ENCODE measurements at regions not wholly inside any gene's neighbourhood (a gene's known extent, or its start where the extent isn't known, plus 50 kb on each side); places are given as distances from the start of the nearest gene placed in this dataset.
A peak's percentile ranks its signal among the peaks of the same experiment; 100 is the strongest.
"Not testable (repeated sequence)": the region's sequence is repeated elsewhere in the genome, so short reads cannot be mapped to it uniquely, and the experiment has no call there.

DNA sequence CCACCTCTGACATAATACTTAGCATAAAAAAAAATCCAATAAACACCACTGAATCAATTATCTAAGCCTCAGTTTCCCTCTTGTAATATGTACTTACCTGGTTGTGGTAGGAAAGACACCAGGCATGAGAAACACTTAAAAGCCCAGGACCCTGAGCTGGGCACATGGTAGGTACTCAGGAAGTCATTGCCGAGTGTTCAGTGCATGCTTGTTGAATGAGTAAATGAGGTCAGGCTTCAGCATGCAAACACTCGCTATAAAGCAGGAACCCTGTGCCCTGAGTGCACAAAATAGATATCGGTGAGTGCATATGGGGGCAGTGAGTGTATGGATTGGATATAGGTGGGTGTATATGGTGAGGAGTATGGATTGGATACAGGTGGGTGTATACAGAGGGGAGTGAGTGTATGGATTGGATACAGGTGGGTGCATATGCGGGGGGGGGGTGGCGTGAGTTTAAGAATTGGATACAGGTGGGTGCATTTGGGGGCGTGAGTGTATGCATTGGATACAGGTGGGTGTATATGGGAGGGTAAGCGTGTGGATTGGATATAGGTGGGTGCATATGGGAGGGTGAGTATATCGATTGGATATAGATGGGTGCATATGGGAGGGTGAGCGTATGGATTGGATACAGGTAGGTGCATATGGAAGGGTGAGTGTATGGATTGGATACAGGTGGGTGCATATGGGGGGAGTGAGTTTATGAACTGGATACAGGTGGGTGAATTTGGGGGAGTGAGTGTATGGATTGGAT, 194.3 kb upstream of the MSX2 start:
- no peak for DNase-seq (ENCODE audit: low read depth in 4 of 4, low spot score in 3 of 4)

DNA sequence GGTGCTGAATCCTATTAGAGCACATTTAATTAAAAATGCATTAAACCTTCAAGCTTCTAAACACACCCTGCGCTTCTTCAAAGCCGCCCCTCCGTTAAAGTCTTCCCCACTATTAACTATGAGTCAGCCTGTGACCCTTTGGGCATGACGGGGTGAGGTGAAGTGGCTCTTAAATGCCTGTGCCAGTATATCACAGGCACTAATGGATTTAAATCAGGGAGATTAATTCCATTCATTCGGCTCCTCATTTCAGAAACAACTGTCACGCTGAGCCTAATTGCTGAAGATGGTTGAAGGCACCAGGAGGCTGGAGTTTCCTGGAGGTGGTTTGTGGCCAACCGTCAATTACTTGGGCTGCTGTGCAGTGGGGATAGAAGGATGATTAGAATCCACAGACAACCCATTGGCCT, 192.6 kb upstream of the MSX2 start:
- no peak for DNase-seq (ENCODE audit: low read depth in 4 of 4, low spot score in 3 of 4)

DNA sequence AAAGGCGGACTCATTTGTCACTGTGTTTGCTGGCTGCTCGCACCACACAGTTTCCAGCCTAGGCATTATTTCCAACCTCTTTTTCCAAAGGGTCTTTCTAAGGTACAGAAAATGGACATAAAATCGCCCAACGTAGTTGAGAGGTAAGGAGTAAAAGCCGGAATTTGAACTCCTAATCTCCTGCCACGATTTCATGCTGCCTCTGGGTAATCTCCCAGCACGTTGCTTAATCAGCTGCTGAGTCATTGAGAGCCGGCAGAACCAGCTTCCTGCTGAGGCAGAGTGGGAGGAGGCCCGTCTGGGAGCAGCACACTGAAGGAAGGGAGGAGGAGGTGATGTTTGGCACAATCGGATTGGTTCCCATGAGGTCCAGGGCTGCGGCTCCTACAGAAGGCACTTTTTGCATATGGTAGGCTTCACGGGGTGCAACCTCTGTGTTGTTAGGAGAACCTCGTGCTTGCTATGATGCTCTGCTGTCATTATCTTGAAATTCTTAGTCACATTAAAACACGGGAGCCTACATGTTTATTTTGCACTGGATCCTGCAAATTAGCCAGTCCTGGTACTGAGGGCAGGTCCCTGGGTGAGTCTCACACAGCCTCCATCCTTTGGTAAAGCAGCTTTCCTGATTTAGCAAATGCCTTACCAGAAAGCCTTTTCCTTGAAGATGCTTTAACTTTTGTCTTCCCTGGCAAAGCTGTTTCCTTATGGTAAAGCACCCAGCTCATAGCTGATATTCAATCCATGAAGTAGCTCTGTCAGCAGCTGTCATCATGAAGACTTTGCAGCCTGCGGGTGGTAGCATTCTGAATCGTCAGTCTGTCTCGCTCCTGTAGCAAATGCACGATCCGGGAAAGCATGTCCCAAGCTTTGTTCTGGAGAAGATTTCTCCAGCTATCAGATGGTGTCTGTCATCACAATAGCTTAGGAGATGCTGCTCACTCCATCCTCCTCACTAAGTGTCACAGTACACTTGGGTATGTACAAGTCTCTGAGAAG, 191.6 kb upstream of the MSX2 start:
- peak in 1 of 4 donors; percentile 12 for DNase-seq (ENCODE audit: low read depth in 4 of 4, low spot score in 3 of 4)

DNA sequence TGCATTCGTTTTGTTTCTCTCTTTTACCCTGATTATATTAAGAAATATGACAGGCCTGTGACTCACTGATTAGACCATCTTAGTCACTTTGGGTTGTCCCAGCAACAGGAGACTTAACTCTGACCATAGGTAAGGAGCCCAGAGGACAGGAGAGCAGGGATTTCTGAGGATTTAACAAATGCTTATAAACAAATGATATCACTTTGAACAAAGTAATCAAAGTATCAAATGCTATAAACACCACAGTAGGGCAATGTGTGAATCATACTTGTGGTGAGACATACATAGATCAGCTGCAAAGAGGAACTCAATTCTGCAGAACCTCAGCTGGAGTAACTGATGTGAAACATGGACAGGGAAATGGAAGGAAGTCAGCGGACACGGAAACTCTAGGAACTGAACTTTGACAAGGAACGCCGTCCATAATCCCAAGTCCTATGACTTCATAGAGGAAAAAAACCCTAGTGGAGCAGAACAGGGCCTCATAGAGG, 190.6 kb upstream of the MSX2 start:
- DNase-seq (ENCODE audit: low read depth in 4 of 4, low spot score in 3 of 4), result no peak

DNA sequence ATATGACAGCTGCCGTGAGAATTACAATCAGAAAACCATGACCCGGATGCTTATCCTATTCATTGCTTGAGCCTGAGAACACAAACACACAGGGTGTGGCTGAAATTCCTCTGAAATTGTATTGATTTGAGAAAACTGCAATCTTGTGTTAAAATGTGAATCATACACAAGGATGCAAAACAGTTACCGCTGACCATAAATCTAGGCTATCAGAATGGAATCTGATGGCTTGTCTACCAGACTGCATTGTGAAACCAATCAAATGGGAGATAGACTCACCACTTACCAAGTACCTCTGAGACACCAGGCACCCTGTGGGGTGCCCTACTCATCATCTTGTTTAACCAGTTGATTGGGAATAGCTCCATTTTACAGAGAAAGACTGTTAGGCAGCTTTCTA, 188.7 kb upstream of the MSX2 start:
- no peak for DNase-seq (ENCODE audit: low read depth in 4 of 4, low spot score in 3 of 4)

DNA sequence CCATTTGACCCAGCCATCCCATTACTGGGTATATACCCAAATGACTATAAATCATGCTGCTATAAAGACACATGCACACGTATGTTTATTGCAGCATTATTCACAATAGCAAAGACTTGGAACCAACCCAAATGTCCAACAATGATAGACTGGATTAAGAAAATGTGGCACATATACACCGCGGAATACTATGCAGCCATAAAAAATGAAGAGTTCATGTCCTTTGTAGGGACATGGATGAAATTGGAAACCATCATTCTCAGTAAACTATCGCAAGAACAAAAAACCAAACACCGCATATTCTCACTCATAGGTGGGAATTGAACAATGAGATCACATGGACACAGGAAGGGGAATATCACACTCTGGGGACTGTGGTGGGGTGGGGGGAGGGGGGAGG, 184.6 kb upstream of the MSX2 start:
- not testable (repeated sequence) for DNase-seq (ENCODE audit: low read depth in 4 of 4, low spot score in 3 of 4)

DNA sequence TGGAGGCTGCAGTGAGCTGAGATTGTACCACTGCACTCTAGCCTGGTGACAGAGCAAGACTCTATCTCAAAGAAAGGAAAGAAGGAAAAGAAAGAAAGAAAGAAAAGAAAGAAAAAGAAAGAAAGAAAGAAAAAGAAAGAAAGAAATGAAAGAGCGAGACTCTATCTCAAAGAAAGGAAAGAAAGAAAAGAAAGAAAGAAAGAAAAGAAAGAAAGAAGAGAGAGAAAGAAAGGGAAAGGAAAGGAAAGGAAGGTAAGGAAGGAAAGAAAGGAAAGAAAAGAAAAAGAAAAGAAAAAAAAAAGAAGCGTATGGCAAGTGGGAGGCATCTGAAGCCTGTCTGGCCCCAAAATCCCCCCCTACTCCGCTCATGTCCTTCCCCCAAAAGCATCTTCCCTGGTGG, 182.3 kb upstream of the MSX2 start:
- DNase-seq (ENCODE audit: low read depth in 4 of 4, low spot score in 3 of 4), result no peak

DNA sequence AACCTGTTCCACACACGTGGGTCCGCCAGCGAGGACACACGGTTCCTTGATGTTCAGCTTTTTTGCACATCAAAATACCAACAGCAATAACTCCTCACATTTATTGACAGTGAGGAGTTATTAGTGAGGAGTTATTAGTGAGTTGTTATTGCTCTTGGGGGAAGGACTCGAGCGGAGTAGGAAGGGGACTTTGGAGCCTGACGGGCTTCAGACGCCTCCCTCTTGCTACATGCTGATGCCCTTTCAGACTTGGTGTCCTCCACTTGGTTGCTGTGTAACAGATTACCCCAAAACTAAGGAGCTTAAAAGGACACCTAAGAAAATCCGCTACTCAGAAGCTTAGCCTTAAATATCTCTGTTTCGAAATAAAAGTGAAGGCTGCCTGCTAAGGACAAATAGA, 181.9 kb upstream of the MSX2 start:
- DNase-seq (ENCODE audit: low read depth in 4 of 4, low spot score in 3 of 4), result no peak

DNA sequence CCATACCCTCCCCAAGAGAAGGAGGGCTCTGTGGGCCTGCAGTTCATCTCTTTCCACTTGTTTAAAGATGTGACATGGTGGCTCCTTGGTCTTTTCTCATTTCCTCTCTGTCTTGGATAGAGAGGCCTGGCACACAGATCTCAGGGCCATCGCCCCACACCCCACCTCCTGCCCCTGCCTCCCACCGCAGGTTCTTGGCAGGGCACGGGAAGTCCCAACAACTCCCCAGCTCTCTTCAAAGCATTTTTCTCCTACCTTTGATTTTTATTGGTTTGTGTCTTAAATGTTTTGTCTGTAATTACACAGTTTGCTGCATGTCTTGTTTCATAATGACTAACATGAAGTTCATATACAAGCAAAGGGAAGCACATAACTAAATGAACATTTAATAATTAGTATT, 178.5 kb upstream of the MSX2 start:
- DNase-seq (ENCODE audit: low read depth in 4 of 4, low spot score in 3 of 4), result no peak

DNA sequence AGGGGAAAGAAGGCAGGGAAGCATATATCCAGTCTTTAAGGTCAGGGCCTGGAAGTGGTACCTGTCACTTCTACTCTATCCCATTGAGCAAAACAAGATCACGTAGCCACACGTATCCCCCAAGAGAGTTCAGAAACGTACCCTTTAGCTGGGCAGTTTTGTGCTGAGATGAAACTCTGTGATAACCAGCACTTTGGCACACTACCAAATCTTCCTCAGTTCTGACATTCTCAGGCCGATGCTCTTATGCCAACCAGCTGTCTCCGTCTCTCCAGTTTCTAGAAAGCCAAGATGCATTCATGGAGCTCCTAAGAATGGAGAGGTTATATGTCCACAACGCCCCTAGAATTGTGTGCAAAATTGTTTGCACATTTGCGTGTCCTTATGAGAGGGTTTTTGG, 176.6 kb upstream of the MSX2 start:
- no peak for DNase-seq (ENCODE audit: low read depth in 4 of 4, low spot score in 3 of 4)

DNA sequence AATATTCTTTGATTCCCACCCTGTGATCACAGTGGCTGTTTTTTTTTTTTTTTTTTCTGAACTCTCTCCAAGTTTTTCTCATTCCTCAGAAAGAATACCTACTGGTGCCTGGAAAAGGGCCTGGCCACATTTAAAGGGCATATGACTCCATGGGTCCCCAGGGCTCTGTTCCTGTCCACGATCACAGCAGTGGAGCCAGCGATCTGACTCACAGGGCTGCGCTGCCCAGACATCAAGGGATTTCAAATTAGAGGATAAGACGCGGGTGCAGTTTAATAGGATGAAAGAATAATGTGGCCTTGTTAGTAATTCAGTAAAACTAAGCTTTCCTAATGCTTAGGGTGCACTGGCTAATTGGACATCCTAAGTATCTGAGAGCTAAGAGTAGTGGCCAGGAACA, 175.1 kb upstream of the MSX2 start:
- DNase-seq (ENCODE audit: low read depth in 4 of 4, low spot score in 3 of 4), result no peak

DNA sequence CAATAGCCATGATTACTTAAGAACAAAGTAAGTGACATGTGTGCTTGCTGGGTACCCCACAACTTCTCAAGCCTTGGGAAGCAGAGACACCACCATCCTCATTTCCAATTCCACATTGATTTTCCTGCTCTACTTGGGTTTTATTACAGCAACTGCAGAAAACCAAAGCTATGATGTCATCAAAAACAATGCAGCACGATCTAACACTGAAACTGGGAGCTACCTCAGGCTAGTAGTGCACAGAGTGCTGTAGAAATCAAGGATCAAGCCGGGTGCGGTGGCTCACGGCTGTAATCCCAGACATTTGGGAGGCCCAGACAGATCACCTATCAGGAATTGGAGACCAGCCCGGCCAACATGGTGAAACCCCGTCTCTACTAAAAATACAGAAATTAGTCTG, 174.4 kb upstream of the MSX2 start:
- no peak for DNase-seq (ENCODE audit: low read depth in 4 of 4, low spot score in 3 of 4)

DNA sequence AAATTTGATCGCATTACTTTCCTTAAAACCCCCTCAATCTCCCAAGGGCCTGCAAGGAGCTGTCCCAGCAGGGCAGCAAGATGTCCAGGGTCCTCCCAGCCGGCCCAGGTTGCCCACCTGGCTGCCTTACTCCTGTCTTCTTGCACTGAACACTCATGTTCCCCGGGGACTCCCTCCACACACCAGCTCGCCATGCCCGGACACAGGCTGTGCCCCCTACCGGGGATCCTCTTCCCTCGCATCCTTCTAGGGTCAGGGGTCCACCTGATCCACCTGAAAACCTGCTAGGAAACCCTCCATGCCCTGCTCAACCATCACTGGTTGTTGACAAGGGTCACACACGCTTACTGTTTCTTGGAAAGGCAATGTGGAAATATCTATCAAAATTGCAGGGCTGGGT, 172.0 kb upstream of the MSX2 start:
- no peak for DNase-seq (ENCODE audit: low read depth in 4 of 4, low spot score in 3 of 4)

DNA sequence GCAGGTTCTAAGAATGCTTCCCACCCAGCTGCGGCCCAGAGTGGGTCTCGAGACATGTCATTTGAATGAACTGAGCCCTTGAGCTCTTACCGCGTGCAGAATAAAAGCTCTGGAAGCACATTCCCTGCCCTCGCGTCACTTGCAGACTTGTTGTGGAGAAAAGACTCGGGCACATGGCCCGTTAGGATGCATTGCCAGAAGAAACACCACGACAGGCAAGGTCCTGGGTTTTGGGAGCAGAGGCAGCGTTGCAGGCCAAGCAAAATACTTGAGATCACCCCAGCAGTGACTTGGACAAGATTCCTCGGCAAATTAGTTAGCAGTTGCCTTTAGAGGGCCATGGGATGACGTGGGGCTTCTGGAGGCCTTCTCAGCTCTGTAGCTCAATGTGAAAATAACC, 170.8 kb upstream of the MSX2 start:
- no peak for DNase-seq (ENCODE audit: low read depth in 4 of 4, low spot score in 3 of 4)

DNA sequence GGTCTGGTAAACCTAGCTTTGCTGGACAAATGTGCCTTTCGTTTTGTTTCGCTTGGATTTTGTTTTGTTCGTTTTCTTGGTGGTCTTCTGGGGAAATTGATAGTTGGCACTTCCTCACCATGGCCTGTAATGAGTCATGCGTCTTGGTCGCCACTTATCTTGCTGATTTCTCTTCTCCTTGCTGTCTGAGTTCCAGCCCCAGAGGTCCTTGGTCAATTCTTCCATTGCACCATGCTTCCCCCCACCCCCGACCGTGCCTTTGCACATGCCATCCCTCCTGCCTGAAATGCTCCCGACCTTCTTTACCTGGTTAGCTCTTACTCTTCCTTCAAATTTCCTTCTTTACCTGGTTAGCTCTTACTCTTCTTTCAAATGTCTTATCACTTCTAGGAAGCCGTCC, 168.7 kb upstream of the MSX2 start:
- no peak for DNase-seq (ENCODE audit: low read depth in 4 of 4, low spot score in 3 of 4)

DNA sequence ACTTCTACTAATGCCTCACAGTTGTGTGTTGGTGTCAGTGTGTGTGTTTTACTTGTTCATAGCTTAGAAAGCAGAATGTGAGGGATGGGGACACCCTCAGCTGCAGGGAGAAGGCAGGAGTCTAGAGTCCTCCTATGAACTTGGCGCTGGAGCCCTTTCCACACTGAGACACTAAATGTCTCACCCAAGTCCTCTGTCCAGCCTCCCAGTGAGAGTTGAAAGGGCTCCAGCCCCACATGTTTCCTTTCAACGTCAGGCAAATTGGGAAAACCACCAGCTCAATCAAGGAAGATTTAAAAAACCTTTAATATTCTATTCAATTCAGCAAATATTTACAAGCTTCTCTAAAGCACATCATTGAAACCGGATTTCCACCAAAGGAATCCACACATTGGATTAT, 167.6 kb upstream of the MSX2 start:
- no peak for DNase-seq (ENCODE audit: low read depth in 4 of 4, low spot score in 3 of 4)

DNA sequence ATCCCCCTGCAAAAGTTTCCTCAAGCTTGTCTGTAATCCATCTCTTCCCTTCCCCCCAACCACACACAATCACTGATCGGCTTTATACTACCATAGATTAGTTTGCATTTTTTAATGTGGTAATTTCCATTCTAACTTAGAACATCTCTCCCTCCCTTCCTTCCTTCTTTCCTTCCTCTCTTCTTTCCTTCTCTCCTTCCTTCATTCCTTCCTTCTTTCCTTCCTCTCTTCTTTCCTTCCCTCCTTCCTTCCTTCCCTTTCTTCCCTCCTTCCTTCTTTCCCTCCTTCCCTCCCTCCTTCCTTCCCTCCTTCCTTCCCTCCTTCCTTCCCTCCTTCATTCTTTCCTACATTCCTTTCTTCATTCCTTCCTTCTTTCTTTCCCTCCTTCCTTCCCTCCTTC, 166.2 kb upstream of the MSX2 start:
- no peak for DNase-seq (ENCODE audit: low read depth in 4 of 4, low spot score in 3 of 4)

DNA sequence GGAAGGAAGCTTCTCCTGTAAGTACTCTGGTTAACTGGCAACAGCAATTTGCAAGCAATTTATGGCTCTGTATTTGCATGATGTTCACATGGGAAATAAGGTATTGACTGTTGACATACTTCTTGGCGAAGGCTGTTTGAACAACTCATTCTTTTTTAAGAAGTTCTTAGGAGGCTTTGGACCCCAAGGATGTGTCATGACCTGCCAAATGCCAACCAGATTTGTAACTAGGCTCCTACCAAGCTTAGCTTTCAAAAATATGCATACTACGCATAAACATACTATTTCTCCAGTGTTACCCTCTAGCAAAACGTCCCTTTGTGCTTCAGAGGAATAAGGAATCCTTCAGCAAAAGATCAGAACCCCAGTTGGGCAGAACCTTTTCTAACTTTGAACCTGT, 165.2 kb upstream of the MSX2 start:
- no peak for DNase-seq (ENCODE audit: low read depth in 4 of 4, low spot score in 3 of 4)

DNA sequence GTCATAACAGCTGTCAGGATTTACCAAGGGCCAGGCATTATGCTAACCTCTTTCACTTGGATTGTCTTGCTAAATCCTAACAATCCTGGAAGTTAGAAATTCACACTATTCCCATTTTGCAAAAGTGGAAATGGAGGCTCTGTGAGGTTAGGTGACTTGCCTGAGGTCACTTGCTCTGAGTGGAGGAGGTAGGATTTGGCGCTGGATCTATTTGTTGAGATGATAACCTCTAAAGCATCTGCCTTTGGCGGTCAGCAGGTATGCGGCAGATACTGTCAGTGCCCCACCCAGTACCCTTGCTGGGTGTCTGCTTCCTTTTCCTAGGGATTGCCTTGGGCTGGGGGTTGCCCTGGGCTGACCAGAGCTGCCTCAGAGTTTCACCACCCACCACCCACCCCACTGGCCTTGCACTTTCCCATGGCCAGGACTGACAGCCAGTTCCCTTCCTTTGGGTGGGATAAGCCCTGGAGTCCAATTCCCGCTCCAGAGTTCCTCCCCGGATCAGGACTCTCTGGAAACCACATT, 164.8 kb upstream of the MSX2 start:
- DNase-seq (ENCODE audit: low read depth in 4 of 4, low spot score in 3 of 4), result no peak

DNA sequence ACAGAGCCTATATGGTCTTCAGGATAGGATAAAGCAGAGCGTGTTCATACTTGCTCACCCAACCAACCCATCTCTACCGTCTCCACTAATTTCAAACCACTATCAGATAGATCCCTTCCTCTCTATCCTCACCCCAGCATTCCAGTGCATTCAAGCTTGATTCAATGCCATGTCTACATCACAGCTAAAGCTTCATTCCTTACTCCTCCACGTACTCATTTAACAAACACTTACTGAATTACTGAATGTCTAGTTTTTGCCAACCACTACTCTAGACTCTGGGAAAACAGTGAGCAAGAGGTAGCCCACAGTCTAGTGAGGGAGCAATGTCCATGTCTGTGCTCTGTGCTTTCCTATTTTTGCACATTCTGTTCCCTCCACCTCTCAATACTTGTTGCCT, 163.5 kb upstream of the MSX2 start:
- no peak for DNase-seq (ENCODE audit: low read depth in 4 of 4, low spot score in 3 of 4)

DNA sequence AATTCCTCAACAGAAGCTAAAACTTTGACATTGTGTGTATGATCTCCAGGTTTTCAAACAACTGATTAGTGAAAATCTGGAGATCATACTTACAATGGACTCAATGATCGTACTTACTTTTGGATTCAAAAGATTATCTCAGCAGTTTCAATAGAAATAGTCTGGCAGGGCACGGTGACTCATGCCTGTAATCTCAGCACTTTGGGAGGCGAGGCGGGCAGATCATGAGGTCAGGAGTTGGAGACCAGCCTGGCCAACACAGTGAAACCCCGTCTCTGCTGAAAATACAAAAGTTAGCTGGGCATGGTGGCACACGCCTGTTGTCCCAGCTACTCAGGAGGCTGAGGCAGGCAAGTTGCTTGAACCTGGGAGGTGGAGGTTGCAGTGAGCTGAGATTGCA, 161.3 kb upstream of the MSX2 start:
- not testable (repeated sequence) for DNase-seq (ENCODE audit: low read depth in 4 of 4, low spot score in 3 of 4)

DNA sequence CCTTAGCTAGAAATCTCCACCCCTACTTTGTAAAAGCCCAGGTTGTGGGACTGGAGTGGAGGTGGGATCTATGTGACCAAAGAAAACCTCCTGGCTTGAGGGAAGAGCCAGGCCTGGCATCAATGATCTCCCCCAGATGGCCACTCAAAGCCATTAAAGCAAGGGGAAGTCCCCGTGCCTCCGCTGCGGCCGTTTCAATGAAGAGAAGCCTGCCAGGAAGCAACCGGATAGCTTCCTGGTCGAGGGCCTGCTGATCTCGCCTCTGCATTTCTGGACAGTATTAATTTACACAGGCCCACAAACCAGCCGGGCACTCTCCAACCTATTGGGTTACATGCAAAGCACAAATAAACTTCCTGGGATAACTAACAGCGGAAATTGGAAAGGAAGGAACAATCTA, 160.5 kb upstream of the MSX2 start:
- DNase-seq (ENCODE audit: low read depth in 4 of 4, low spot score in 3 of 4), result no peak
